D721Med (cell line): ENCODE measurements at regions not wholly inside any gene's neighbourhood (a gene's known extent, or its start where the extent isn't known, plus 50 kb on each side); places are given as distances from the start of the nearest gene placed in this dataset.

Source experiments
- DNase-seq: peaks from one replicate; pipeline ENCODE4 v3.0.0; 2011; ENCODE audit warnings: low spot score; ENCODE audit not compliant: insufficient read length
- FAIRE-seq: peaks from 2 replicates; lab custom pipeline; 2011; peaks lifted over from hg19 to GRCh38; lab: Jason Lieb, UNC
- TF ChIP-seq, protein P1 (sequence below): IDR thresholded peaks from 2 replicates; pipeline ENCODE4 v1.5.1; 2012; ENCODE audit warnings: mild to moderate bottlenecking, control low read depth; ENCODE audit not compliant: insufficient read depth; ENCODE audit errors: missing control alignments

DNA sequence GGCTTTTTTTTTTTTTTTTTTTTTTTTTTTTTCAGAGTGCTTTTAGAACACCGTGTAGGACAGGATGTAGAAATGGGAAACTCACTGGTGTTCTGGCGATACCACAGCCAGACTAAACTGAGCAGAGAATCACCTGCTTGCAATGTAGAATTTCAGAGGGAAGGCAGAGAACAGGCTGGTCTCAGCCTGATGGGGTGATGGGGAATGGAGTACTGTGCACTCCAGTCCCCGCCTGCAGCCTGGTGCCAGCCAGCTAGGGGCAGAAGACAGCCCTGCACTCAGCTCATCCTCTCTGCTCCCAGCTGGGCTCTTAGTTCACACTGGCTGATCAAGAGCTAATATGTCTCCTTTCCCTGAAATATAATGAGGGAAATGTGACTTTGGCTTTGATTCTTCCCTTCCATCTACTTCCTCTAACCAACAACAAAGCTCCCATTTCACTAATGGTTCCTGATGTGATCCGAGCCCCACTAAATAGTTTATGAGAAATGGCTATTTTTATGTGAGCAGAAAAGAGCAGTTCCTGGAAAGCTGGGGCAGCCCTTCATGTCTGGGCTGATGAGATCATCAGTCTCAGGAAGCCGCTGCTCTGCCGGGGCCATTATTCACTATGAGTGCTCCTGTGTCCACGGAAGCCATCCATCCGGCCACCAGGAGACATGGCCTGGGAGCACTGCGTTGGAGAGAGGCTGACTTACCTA lies 209.7 kb downstream of the GADD45G start:
- TF ChIP-seq, protein P1, sequence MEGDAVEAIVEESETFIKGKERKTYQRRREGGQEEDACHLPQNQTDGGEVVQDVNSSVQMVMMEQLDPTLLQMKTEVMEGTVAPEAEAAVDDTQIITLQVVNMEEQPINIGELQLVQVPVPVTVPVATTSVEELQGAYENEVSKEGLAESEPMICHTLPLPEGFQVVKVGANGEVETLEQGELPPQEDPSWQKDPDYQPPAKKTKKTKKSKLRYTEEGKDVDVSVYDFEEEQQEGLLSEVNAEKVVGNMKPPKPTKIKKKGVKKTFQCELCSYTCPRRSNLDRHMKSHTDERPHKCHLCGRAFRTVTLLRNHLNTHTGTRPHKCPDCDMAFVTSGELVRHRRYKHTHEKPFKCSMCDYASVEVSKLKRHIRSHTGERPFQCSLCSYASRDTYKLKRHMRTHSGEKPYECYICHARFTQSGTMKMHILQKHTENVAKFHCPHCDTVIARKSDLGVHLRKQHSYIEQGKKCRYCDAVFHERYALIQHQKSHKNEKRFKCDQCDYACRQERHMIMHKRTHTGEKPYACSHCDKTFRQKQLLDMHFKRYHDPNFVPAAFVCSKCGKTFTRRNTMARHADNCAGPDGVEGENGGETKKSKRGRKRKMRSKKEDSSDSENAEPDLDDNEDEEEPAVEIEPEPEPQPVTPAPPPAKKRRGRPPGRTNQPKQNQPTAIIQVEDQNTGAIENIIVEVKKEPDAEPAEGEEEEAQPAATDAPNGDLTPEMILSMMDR, result no peak
- no peak for DNase-seq
- FAIRE-seq, result no peak

GRCh38 chr9:89815061-89815902 lies 210.5 kb downstream of the GADD45G start:
- TF ChIP-seq, protein P1, result no peak
- FAIRE-seq, result no peak
- no peak for DNase-seq

DNA sequence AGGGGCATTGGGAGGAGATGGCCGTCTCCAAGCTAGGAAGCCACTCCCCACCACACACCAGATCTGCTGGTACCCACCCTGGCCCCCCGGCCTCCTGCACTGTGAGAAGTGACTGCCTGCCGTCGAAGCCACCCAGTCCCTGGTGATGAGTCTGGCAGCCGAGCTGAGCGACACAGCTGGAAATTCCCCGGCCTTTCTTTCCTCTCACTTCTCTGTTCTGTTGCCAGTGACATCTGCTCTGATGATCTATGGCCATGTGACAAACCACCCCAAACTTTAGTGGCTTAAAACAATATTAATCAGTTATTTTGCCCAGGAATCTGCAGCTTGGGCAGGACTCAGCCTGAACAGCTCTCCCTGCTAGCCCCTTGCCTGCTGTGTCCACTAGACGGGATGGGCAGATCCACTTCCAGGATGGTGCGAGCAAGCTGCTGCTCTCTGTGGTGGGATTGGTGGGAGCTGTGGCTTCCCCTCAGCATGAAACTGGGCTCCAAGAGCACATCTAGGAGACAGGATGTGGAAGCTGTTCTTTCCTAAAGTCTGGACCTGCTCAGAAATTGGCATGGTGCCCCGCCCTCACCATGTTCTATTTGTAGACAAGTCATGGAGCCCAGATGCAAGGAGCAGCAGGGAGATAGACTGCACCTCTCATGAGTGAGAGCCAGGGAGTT lies 211.2 kb downstream of the GADD45G start:
- DNase-seq (no peak), FAIRE-seq (no peak)
- TF ChIP-seq, protein P1, result no peak

DNA sequence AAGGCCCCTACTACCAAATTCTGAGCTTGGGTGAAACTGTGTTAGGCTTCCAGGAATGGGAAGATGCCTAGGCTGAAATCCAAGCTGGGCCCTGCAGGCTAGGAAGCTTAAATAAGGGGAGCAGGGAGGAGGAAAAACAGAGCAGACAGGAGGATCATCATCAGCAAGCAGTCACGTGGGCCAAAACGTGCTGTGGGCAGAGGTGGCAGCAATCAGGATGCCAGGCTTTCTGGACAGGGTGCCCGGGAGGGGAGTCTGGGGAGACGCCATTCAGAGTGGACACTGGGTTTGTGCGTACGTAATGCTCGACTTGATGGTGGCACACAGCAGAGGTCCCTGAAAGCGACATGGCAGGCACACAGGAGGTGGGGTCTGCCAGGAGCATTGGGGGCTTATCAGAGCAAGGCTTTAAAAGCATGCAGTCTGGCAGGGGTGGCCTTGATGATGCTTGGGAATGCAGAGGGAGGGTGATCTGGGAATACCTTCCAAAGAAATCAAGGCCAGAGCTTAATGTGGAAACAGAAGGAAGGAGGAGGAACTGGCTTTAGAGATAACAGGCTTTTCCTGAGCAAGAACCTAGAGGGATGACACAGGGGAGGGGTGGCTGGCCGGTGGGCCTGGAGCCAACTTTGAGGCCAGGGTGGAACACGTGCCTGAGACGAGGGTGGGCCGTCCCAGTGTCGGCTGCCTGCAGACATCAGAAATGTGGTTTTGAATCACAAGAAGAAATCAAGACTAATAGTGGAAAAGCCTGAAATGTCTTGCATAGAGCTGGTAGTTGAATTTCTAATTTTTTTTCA lies 212.5 kb downstream of the GADD45G start:
- FAIRE-seq, result no peak
- DNase-seq, result no peak
- TF ChIP-seq, protein P1, result no peak

DNA sequence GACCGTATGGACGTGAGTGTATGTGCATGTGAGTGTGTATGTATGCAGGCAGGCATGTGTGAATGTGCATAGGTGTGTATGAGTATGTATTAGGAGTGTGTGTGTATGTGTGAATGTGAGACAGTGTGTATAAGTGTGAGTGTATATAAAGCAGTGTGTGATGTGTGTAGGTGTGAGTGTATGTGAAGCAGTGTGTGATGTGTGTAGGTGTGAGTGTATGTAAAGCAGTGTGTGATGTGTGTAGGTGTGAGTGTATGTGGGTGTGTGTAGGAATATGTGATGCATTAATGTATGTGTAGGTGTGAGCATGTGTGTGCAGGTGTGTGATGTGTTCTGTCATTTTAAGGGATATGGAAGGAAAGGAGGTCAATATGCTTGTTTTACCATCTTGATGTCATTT lies 215.5 kb downstream of the GADD45G start:
- TF ChIP-seq, protein P1, result no peak
- FAIRE-seq, result no peak

DNA sequence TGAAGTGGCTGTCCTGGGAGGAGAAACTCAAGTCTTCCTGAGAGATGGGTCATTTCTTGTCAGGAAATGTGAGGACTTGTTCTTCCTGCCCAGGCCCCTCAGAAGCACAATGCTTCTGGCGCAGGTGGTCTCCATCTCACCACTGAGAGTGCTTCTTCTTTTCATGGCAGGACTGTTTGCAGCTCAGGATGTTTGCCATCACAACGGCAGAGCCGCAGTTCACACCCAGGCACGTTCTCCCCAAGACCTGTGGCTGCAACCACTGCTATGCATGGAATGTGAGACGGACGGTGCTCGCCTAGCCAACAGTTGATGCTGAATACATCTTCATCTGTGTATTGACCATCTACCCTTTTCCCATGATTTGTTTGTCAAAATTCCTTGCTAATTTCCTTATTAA lies 216.3 kb downstream of the GADD45G start:
- DNase-seq, result no peak
- no peak for FAIRE-seq
- TF ChIP-seq, protein P1, result no peak

More for the DNA sequence above, 215.5 kb downstream of the GADD45G start:
- no peak for DNase-seq
